ENCODE measurements at regions not wholly inside any gene's neighbourhood (a gene's known extent, or its start where the extent isn't known, plus 50 kb on each side); places are given as distances from the start of the nearest gene placed in this dataset.
"Not testable (repeated sequence)": the region's sequence is repeated elsewhere in the genome, so short reads cannot be mapped to it uniquely, and the experiment has no call there.

GRCh38 chr6:94862112-94862511 is 715.2 kb upstream of the MANEA start:
- Histone ChIP-seq H3K9me3 (ENCODE audit: control insufficient read depth, low read length) (no peaks in the 10 kb centered on the region), H3K9ac (no peak overlapping the region), H3K36me3 (ENCODE audit: control insufficient read depth, insufficient read depth, low read length) (no peaks in the 10 kb centered on the region), H3K4me1 (no peaks in the 10 kb centered on the region), H3K79me2 (no peaks in the 10 kb centered on the region), H3K4me3 (ENCODE audit: low read depth, low read length) (no peak overlapping the region), H3K27ac (no peak overlapping the region), H3K27me3 (ENCODE audit: control insufficient read depth, insufficient read depth, low read length) (no peaks in the 10 kb centered on the region), H3K4me2 (ENCODE audit: low read length) (no peak overlapping the region), H2AFZ (no peak overlapping the region)
- TF ChIP-seq CTCF (IDR thresholded peaks at IDR 0.05) = no peak

GRCh38 chr6:94859924-94860323 is 717.4 kb upstream of the MANEA start:
- no peak for TF ChIP-seq CTCF (IDR thresholded peaks at IDR 0.05)
- no peaks in the 10 kb centered on the region for H3K27me3 ChIP-seq (ENCODE audit: control insufficient read depth, insufficient read depth, low read length)
- no peak overlapping the region for H3K27ac ChIP-seq
- H3K36me3 ChIP-seq (ENCODE audit: control insufficient read depth, insufficient read depth, low read length) = no peaks in the 10 kb centered on the region
- no peaks in the 10 kb centered on the region for H3K4me1 ChIP-seq
- no peak overlapping the region for H3K4me3 ChIP-seq (ENCODE audit: low read depth, low read length)
- no peak overlapping the region for H2AFZ ChIP-seq
- no peak overlapping the region for H3K9ac ChIP-seq
- no peaks in the 10 kb centered on the region for H3K79me2 ChIP-seq
- H3K9me3 ChIP-seq (ENCODE audit: control insufficient read depth, low read length) = no peaks in the 10 kb centered on the region
- no peak overlapping the region for H3K4me2 ChIP-seq (ENCODE audit: low read length)

GRCh38 chr6:94856999-94857398 is 720.3 kb upstream of the MANEA start:
- not testable (repeated sequence) for H3K27ac ChIP-seq; H3K4me2 ChIP-seq (ENCODE audit: low read length); H3K36me3 ChIP-seq (ENCODE audit: control insufficient read depth, insufficient read depth, low read length); H3K9me3 ChIP-seq (ENCODE audit: control insufficient read depth, low read length); H3K4me1 ChIP-seq; H3K4me3 ChIP-seq (ENCODE audit: low read depth, low read length); H2AFZ ChIP-seq; H3K27me3 ChIP-seq (ENCODE audit: control insufficient read depth, insufficient read depth, low read length); H3K9ac ChIP-seq; H3K79me2 ChIP-seq

- H3K4me3 ChIP-seq (ENCODE audit: low read depth, low read length); H3K27ac ChIP-seq; H2AFZ ChIP-seq; H3K36me3 ChIP-seq (ENCODE audit: control insufficient read depth, insufficient read depth, low read length); H3K27me3 ChIP-seq (ENCODE audit: control insufficient read depth, insufficient read depth, low read length); H3K79me2 ChIP-seq; H3K9me3 ChIP-seq (ENCODE audit: control insufficient read depth, low read length); H3K4me1 ChIP-seq; H3K4me2 ChIP-seq (ENCODE audit: low read length); H3K9ac ChIP-seq: not testable (repeated sequence)
Observed at GRCh38 chr6:94851329-94851728, 726.0 kb upstream of the MANEA start.

GRCh38 chr6:94845742-94846141 is 731.6 kb upstream of the MANEA start:
- Histone ChIP-seq H3K4me1 (no peaks in the 10 kb centered on the region), H3K4me2 (ENCODE audit: low read length) (no peak overlapping the region), H3K27ac (no peak overlapping the region), H3K9ac (no peak overlapping the region), H3K27me3 (ENCODE audit: control insufficient read depth, insufficient read depth, low read length) (no peaks in the 10 kb centered on the region), H3K79me2 (no peaks in the 10 kb centered on the region), H2AFZ (no peak overlapping the region), H3K9me3 (ENCODE audit: control insufficient read depth, low read length) (no peaks in the 10 kb centered on the region), H3K36me3 (ENCODE audit: control insufficient read depth, insufficient read depth, low read length) (no peaks in the 10 kb centered on the region), H3K4me3 (ENCODE audit: low read depth, low read length) (no peak overlapping the region)
- no peak for TF ChIP-seq CTCF (IDR thresholded peaks at IDR 0.05)

- H3K79me2 ChIP-seq = no peaks in the 10 kb centered on the region
- no peak for TF ChIP-seq CTCF (IDR thresholded peaks at IDR 0.05)
- no peak overlapping the region for H3K9ac ChIP-seq
- H3K27ac ChIP-seq = no peak overlapping the region
- no peak overlapping the region for H3K4me3 ChIP-seq (ENCODE audit: low read depth, low read length)
- no peak overlapping the region for H2AFZ ChIP-seq
- no peaks in the 10 kb centered on the region for H3K4me1 ChIP-seq
- no peaks in the 10 kb centered on the region for H3K36me3 ChIP-seq (ENCODE audit: control insufficient read depth, insufficient read depth, low read length)
- no peaks in the 10 kb centered on the region for H3K9me3 ChIP-seq (ENCODE audit: control insufficient read depth, low read length)
- no peak overlapping the region for H3K4me2 ChIP-seq (ENCODE audit: low read length)
- H3K27me3 ChIP-seq (ENCODE audit: control insufficient read depth, insufficient read depth, low read length) = no peaks in the 10 kb centered on the region
Observed at GRCh38 chr6:94835264-94835663, 742.1 kb upstream of the MANEA start.
